DOHH2 (cell line): ENCODE measurements at regions not wholly inside any gene's neighbourhood (a gene's known extent, or its start where the extent isn't known, plus 50 kb on each side); places are given as distances from the start of the nearest gene placed in this dataset.

Source experiments
- CTCF ChIP-seq: fragments of 200-600 bp; sonication (generic); IDR thresholded peaks from one replicate; pipeline ENCODE4 v1.5.1; 2014; ENCODE audit warnings: antibody characterized with exemption, mild to moderate bottlenecking, low read depth, low read length; ENCODE audit not compliant: poor library complexity, severe bottlenecking
- EZH2phosphoT487 ChIP-seq: fragments of 200-600 bp; sonication (generic); IDR thresholded peaks from 2 replicates; pipeline ENCODE4 v1.6.1; 2017; ENCODE audit warnings: borderline replicate concordance, mild to moderate bottlenecking, antibody characterized with exemption, low read length, moderate library complexity, mixed read lengths

GRCh38 chr1:56213068-56213467 lies 366.3 kb downstream of the PLPP3 start:
- TF ChIP-seq CTCF (no peak), EZH2phosphoT487 (no peak)
